NOMO-1 treated with DMSO at 0.1 percent for 48 hours (cell line): ENCODE measurements at regions not wholly inside any gene's neighbourhood (a gene's known extent, or its start where the extent isn't known, plus 50 kb on each side); places are given as distances from the start of the nearest gene placed in this dataset.
"Not testable (repeated sequence)": the region's sequence is repeated elsewhere in the genome, so short reads cannot be mapped to it uniquely, and the experiment has no call there.

ENCODE experiments used
- DNase-seq: peaks from one replicate; lab custom pipeline; 2025; ENCODE audit not compliant: unreplicated experiment; lab: John Stamatoyannopoulos, UW

DNA sequence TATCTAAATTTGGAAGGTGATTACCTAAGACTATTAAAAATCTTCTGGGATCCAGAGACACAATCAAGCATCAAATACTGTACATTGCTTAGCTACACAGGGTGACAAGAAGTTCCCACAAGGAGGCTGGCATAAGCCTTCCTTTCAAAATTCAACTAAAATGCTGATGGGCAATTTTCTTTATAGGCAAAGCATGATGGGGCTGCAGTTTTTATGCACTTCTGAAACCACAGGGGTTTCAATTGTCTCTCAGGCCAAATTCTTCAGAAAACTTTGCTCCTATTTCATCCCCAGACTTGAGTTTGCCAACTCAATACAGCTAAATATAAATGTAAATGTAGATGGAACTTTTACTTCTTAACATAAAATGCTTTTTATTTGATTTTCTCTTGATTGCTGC is 241.6 kb downstream of the ZPLD1 start:
- no peak for DNase-seq

DNA sequence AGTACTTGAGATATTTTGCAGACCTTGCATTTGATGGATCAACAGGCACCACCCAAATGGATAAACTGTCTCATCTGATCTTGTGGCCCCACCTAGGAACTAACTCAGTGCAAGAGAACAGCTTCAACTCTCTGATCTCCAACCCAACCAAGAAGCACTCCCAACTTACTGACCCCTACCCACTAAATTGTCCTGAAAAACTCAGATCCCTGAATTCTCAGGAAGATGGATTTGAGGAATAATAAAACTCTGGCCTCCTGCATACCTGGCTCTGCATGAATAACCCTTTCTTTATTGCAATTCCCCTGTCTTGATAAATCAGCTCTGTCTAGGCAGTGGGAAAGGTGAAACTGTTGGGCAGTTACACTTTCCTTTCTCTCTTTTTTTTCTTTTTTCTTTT is 247.9 kb downstream of the ZPLD1 start:
- DNase-seq: no peak

DNA sequence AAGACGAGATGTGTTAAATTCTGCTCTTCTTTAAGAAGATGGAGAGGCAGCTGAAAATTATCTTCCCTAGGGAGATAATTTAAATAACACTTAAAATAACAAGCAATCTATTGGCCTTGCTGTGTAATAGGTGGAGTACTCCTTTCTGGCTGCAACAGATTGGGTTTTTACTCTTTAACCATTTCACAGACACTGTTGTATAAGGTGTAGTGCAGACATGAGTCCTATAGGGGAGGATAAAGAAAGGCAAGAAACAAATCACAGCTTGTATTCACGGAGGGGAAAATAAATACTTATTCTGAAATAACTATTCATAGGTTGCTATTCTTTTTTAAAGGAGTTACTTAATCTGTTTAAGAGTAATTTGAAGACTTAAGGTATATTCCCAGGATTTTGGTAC is 252.0 kb downstream of the ZPLD1 start:
- no peak for DNase-seq

DNA sequence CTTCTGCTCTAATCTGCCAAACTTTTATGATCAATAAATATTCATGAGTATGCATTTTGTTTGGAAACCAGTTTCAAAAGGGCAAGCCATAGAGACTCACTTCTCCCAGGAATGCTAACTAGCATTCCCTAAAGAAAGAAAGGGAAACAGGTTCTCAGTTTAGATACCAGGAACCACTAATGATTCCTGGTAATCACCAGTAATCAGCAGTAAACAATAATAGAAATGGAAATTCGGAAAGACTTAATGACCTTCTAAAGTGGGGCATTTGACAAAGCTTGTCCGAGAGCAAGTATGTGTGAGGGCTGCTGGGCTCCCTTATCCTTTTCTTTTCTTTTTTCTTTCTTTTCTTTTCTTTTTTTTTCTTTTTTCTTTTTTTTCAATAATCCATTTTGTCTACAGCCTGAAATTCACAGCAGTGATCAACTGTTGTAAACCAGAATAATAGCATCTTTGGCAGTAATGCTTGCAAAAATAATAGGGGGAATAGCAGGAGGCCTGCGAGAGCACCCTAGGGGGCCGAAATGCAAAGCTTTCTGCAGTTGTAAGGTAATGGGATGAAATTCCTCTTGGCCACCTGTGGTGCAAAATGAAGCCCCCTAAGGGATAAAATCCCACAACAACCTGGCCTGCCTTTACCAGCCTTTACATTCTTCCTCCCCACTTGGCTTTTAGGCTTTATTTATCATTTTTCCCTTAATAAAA is 253.2 kb downstream of the ZPLD1 start:
- DNase-seq: no peak

DNA sequence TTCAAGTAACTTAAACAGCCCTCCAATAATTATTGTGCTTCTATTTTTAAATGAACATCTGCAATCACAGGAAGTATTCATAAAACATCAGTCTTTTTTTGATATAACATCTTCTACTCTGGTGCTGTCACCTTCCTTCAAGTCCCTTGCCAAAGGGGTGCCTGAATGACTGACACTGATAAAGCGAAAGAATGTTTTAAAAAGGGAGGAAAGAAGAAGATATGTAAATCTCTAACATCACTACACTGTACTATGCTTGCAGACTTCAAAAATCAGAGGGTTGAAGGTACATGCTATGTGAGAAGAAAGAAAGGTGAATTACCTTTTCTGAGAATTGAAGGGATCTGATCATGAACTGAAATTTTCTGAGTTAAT is 253.7 kb downstream of the ZPLD1 start:
- no peak for DNase-seq

DNA sequence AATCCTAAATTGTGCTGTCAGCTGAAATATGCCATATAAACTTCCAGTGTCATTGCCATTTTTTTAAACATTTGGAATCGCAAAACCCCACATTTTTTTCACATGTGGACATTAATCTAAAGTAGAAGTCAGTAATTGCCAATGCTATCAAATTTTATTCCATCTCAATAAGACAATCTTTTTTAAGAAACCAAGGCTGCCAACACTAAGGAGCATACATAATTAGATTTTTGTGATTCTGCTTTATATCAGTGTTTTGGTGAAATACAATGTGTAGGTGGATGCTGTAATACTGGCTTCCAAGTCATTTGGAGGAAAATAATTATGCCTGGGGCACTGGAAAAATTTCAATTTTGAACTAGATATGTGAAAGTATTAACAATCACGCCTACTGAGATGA is 256.7 kb downstream of the ZPLD1 start:
- DNase-seq: no peak

DNA sequence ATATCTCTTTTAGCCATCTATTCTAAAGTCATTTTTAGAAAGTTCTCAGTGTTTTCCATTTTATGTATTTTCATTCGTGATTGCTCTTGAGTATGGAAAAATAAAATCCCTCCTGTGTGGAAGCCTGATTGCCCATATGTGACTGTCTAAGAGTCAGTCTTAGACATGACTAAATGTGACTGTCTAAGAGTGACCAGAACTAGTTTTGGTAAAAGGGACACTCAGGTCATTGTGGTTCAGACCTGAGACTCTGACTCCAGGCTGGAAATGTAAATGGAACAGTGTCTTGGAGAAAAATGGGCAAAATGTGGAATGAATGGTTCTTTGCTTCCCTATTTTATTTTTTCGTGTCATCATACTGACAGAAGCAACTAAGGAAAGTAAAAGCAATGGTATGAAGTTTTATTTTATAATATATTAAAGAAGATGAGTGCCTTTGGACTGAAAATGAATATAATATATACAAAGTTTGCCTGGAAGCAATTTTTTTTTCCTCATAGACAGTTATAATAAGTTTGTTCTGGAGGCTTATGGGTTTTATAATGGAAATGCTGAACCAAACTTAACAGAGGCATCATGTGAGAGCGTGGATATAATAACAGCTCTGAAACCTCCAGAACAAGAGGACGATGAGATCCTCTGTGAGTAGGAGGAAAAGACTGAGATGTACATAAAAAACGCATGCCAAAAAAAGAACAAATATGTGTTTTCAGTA is 264.4 kb downstream of the ZPLD1 start:
- no peak for DNase-seq

DNA sequence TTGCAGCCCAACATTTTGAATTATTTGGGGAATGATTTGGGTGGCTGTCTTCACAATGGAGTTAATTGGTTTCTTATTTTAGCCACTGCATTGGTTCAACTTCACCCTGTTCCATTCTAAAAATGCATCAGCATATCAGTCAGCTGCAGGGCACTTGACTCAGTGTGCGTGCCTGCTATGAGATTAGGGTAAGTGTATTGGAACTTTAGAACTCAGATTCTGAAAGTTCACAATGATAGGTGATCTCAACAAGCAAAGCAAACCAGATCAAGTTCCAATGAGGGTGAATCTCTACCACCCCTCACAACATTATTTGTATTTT is 265.0 kb downstream of the ZPLD1 start:
- no peak for DNase-seq

DNA sequence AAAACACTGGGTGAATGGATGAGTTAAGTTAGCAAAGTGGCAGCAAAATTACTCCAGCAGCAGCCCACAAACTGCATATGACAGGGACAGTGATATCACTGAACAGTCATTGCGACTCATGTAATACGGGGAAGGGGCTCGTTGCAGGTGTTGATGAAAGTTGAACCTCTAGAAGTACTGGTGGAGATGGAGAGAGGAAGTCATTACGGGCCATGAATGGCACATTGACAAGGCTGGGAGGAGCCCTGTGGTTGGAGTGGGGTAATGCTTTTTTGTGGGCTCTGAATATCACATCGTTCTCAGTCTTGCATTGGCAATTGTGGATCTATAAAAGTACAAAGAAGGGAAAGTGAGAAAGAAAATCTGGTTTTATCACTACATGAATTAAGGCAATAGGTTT is 278.1 kb downstream of the ZPLD1 start:
- DNase-seq: peak; percentile 68

DNA sequence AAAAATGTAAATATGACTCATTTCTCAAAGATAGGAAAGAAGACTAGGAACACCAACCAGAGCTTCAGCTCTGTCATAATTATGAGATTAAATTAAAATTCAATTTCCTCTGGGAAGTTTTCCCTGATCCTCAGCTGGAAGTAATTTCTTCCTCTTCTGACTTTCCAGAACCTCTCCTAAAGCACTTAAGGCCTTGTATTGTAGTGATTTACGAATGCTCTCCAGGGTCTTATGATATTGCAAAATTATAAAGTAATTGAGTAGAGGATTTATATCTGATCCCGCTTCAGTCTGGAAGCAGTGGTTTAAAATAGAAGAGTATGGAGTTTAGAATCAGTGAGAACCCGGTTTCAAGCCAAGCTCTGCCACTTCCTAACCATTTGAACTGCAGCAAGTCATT is 279.8 kb downstream of the ZPLD1 start:
- DNase-seq: no peak

DNA sequence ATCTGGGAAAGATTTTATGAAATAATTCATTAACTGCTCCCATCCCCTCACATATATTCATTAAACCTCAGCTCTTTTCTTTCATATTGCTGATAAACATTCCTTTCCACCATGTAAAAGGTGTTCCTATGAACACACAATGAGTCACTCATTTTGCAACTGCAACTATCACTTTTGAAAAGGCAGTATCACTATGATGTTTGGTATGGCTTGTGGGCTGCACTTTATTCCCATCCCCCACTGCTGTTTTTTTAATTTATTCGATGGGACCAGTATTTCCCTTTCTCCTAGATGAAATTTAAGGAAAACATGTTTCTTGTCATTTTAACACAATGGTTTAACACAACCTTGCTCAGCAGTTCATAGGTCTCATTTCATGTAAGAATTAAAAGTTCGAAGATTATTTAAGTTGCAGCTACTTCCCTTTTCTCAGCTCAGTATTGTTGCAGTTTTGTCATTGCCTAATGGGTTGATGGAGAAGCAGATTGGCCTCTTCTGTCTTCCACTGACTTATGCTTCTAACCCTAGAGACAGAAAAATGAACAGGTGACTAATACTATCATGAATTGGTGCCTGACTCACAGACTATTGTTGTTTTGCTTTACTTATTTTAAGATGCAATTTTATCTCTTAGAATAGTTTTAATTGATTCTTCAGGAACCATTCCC is 280.3 kb downstream of the ZPLD1 start:
- DNase-seq: peak; percentile 95

DNA sequence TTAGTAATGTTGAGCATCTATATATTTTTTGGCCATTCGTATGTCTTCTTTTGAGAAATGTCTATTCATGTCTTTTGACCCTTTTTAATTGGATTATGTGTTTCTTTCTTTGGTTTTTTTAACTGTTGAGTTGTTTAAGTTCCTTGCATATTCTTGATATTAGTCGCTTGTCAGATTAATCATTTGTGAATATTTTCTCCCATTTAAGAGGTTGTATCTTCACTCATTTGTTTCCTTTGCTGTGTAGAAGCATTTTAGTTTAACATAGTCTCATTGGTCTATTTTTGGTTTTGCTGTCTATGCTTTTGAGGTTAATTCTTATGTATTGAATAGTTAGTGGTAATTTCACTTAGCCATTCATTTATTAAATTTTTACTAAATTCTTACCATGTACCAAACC is 283.8 kb downstream of the ZPLD1 start:
- DNase-seq: no peak

DNA sequence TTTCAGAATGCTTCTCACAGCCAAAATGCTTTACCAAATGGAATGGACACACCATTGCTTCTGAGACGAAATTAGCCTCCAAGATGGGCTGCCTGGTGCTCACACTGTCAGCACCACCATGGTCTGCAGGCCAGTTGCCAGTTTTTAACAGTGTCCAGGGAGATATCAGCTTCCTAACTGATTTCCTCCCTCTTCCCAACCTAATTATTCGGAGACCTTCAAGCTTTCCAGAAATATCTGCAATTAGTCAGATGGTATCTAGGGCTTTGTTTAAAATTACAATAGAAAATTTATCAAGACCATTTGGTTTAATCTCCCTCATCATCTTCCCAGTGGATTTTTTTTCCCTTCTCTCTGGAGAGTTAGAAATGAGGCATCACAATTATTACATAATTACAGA is 287.5 kb downstream of the ZPLD1 start:
- DNase-seq: no peak

DNA sequence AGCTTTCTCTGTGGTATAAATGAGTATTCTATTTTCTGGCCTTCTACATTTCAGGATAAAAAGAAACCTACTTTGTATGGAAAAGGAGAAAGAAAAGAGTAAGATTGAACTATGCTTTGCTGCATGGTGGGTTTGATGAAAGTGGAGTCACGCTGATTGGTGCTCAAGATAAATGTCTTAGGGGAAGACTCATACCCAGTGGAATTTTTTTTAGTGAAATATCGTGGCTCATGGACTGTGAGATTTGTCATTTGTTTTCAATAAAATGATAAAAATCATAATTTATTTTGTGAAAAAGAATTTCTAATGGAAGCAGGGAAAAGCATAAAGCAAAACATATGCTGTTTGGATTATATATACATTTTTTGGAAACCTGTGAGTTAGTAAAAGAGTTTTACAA is 292.5 kb downstream of the ZPLD1 start:
- no peak for DNase-seq

DNA sequence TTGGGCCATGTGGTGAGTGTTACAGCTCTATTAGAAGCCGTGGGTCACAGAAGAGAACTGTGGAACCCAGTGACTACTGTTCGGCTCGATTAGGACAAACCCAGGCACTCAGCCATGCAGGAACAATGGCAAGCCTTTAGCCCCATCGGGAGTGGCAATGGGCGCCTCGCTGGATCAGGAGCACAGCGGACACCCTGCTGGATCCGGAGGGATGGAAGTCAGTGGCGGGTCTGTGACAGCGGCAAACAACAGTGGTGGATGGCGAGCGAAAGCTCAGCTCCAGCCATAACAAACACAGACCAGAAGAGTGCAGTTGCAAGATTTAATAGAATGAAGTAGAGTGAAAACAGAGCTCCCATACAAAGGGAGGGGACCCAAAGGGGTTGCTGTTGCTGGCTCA is 297.8 kb downstream of the ZPLD1 start:
- DNase-seq: not testable (repeated sequence)

DNA sequence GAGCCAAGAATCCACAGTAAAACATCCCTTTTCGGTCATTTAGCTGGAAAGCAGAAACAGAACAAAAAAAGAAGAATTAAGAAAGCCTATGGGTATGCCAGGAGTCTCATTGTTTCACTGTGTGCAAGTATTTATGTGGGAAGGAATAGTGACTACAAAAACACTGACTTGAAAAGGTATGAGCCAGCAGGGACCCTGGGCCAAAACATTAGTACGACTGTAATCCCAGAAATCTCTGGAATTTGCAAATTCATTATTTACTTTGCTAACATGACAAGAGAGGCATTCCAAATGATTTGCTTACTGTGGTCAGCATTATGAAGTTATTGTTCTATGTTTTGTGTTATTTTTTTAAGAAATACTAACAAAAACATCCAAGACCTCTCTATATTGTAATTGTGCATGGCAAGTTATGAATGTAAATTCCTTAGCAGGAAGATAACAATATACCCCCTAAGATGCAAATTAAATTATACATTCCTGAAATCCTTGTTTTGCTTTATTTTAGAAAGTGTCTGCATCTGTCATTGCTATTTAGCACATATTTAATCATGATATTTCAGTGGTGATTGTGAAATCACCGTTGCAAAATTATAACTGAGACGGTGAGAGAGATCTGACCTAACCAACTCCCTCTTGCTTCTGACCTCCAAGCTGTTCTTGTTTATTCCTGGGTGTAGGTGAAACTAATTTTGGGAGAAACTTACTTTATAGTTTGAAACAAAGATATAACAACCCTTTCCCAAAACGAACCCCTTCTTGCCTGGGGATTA is 299.2 kb downstream of the ZPLD1 start:
- peak; percentile 6 for DNase-seq

DNA sequence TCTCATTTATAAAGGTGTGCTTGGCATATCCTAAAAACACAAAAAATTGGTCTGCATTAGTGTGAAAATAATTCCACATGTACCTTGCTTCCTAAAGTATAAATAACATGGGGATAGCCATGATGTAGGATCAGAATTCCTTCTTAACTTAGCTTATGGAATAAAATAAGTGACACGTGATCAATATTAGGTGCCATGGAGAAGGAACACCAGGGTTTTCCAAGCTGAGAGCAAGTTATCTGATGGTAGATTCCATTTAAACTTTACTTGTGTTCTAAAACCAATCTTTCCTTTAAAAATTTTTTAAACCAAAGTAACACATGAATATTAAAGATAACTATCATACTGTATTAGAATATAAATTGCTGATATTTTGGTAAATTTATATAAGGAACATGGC is 300.5 kb downstream of the ZPLD1 start:
- DNase-seq: no peak

DNA sequence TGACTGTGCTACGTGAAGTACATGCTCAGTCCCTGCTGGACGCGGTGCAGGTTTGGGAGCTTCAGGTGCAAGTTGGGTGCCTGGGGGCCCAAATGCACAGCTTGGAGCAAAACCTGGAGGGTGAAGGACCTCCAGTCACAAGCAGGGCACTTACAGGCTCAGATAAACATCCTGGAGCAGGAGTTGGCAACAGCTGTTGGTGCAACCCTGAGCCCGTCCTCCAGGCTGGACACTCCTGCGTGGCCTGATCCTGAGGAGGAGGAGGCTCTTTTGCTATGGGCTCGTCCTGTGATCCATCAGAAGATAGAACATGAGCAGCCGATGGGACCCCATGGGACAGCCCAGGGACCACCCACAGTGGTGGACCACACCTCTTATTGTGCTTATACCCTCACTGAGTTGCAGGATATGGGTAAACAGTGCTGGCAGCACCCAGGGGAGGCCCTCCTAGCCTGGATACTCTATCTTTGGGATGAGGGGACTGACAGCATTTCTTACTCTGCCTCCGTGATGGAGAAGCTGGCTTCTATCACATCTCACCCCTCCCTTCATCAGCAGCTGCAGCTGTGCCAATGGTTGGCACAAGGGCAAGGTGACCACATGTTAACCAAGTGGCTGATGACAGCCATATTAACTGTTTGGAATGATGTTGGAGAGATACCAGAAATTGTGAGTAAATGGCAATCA is 301.6 kb downstream of the ZPLD1 start:
- DNase-seq: no peak

DNA sequence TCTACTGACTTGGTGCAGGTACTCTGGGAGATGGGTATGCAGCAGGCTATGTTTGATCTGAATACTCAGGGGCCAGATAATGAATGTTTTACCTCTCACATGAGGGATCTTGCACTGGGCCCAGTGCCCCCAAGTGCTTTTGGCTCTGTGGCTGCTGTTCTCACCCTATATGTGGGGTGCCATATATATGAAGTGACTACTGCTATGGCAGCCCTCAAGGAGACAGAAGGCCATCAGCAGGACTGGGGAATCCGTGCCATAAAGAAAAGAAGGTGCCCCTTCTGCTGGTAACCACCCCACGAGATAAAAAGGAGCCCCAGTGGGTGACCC is 302.1 kb downstream of the ZPLD1 start:
- no peak for DNase-seq

DNA sequence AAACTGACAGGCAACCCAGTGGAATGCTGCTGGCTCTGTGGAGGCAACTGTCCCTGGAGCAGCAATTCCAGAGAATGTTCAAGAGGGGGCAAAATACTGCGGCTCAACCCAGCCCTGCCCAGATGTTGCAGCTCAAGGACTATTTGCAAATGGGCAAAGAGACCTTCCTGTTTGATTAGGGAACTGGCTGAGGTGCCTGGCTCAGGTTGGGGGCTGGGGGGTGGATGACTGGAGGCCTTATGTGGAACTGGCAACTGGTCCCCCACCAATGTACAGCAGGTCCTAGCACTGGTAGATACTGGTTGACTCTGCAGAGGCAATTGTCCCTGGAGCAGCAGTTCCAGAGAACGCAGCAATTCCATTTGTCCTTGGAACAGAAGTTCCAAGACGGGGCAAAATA is 302.5 kb downstream of the ZPLD1 start:
- DNase-seq: no peak

DNA sequence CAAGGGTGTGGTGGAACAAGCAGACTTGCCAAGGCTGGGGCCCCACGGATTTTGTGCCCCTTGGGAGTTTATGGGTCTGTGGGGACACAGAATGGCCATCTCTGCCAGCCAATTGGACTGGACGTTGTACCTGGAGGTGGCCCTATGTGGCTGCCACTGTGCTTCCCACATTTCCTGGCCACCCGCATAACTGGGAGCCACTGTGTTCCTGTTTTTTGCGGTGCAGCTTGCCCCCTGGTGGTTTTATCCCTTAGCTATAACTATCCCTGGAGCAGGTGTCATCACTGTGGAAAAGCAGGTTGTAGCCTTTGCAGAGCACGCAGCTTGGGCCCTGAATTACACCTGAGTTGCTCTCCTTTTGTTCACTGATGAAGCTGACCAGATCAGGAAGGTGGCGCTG is 306.3 kb downstream of the ZPLD1 start:
- no peak for DNase-seq
